ENCODE measurements at regions not wholly inside any gene's neighbourhood (a gene's known extent, or its start where the extent isn't known, plus 50 kb on each side); places are given as distances from the start of the nearest gene placed in this dataset.

- H3K4me3 Mint-ChIP-seq: no peak overlapping the region
- H3K27ac Mint-ChIP-seq: no peak overlapping the region
- DNase-seq: no peak
- H3K36me3 Mint-ChIP-seq (ENCODE audit: low read depth): no peaks in the 10 kb centered on the region
- no peaks in the 10 kb centered on the region; the same call in 1 of the 2 replicates for H3K27me3 Mint-ChIP-seq (ENCODE audit: insufficient read depth)
- no peaks in the 10 kb centered on the region for H3K4me1 Mint-ChIP-seq (ENCODE audit: low read depth)
- H3K9me3 Mint-ChIP-seq: no peaks in the 10 kb centered on the region; the same call in 1 of the 2 replicates
- no peak for TF ChIP-seq CTCF (IDR thresholded peaks at IDR 0.05)
Measured at GRCh38 chr11:95521862-95522261, 267.7 kb downstream of the FAM76B start.

- H3K9me3 Mint-ChIP-seq: no peaks in the 10 kb centered on the region; the same call in 1 of the 2 replicates
- no peak for DNase-seq
- no peaks in the 10 kb centered on the region; the same call in 1 of the 2 replicates for H3K27me3 Mint-ChIP-seq (ENCODE audit: insufficient read depth)
- H3K27ac Mint-ChIP-seq: no peak overlapping the region
- H3K36me3 Mint-ChIP-seq (ENCODE audit: low read depth): no peaks in the 10 kb centered on the region
- H3K4me3 Mint-ChIP-seq: no peak overlapping the region
- no peak for TF ChIP-seq CTCF (IDR thresholded peaks at IDR 0.05)
- H3K4me1 Mint-ChIP-seq (ENCODE audit: low read depth): no peaks in the 10 kb centered on the region
Measured at GRCh38 chr11:95521133-95521542, 268.4 kb downstream of the FAM76B start.

- H3K9me3 Mint-ChIP-seq: no peaks in the 10 kb centered on the region; the same call in 1 of the 2 replicates
- no peaks in the 10 kb centered on the region for H3K27me3 Mint-ChIP-seq (ENCODE audit: insufficient read depth)
- TF ChIP-seq CTCF (IDR thresholded peaks at IDR 0.05): no peak
- DNase-seq: no peak
- H3K4me1 Mint-ChIP-seq (ENCODE audit: low read depth): no peaks in the 10 kb centered on the region
- H3K4me3 Mint-ChIP-seq: no peak overlapping the region
- H3K36me3 Mint-ChIP-seq (ENCODE audit: low read depth): no peaks in the 10 kb centered on the region
- H3K27ac Mint-ChIP-seq: no peak overlapping the region
Measured at GRCh38 chr11:95520369-95521132, 269.0 kb downstream of the FAM76B start.

GRCh38 chr11:95519912-95520311 is 269.7 kb downstream of the FAM76B start:
- no peak for DNase-seq
- no peaks in the 10 kb centered on the region for H3K4me1 Mint-ChIP-seq (ENCODE audit: low read depth)

GRCh38 chr11:95517453-95517852 is 272.1 kb downstream of the FAM76B start:
- Mint-ChIP-seq H3K27me3 (ENCODE audit: insufficient read depth) (no peaks in the 10 kb centered on the region), H3K4me1 (ENCODE audit: low read depth) (no peaks in the 10 kb centered on the region), H3K27ac (no peak overlapping the region), H3K9me3 (no peaks in the 10 kb centered on the region; the same call in none of the 2 replicates), H3K4me3 (no peak overlapping the region), H3K36me3 (ENCODE audit: low read depth) (no peaks in the 10 kb centered on the region; the same call in 1 of the 2 replicates)
- DNase-seq: no peak
- no peak for TF ChIP-seq CTCF (IDR thresholded peaks at IDR 0.05)

More at GRCh38 chr11:95519912-95520311, 269.7 kb downstream of the FAM76B start:
- Mint-ChIP-seq H3K9me3 (no peaks in the 10 kb centered on the region; the same call in 1 of the 2 replicates), H3K4me3 (no peak overlapping the region), H3K36me3 (ENCODE audit: low read depth) (no peaks in the 10 kb centered on the region), H3K27me3 (ENCODE audit: insufficient read depth) (no peaks in the 10 kb centered on the region), H3K27ac (no peak overlapping the region)
- TF ChIP-seq CTCF (IDR thresholded peaks at IDR 0.05): no peak

Measured in HFFc6 (cell line).